GM12878 (cell line): ENCODE measurements at regions not wholly inside any gene's neighbourhood (a gene's known extent, or its start where the extent isn't known, plus 50 kb on each side); places are given as distances from the start of the nearest gene placed in this dataset.

Source experiments
- ATAC-seq: fragments of 200-7000 bp; cut with Tn5 transposase; 3 replicates; pipeline ENCODE4 v1.9.1; 2020; ENCODE audit warnings: mild to moderate bottlenecking, moderate library complexity
- BruUV-seq: library from RNA; stranded (reverse); fragments of 400-500 nt; replicated peaks from 2 replicates; lab custom pipeline; 2021; lab: Mats Ljungman, UMichigan
- CTCF ChIA-PET: fragments of 300-600 bp; sonication (Branson Sonifier 250); formaldehyde crosslinking; extraction: SDS; loops from one replicate; lab custom pipeline; 2021; ENCODE audit warnings: inconsistent platforms; lab: Yijun Ruan, JAX
- POLR2A ChIA-PET: fragments of 350-600 bp; formaldehyde crosslinking; extraction: SDS; loops from one replicate; lab custom pipeline; 2021; ENCODE audit warnings: inconsistent platforms; lab: Charles Lee
- RAD21 ChIA-PET: fragments of 300-600 bp; sonication (Branson Sonifier 250); formaldehyde crosslinking; loops from one replicate; lab custom pipeline; 2023; ENCODE audit warnings: antibody characterized with exemption; ENCODE audit not compliant: unreplicated experiment; lab: Charles Lee
- SMC1A ChIA-PET: fragments of 300-600 bp; sonication (Branson Sonifier 250); formaldehyde crosslinking; loops from one replicate; lab custom pipeline; 2023; ENCODE audit not compliant: unreplicated experiment, uncharacterized antibody; lab: Charles Lee
- DNase-seq: peaks from one replicate; pipeline ENCODE4 v3.0.0-alpha.2; 2011; ENCODE audit warnings: low read depth, low spot score
- FAIRE-seq: peaks from 3 replicates; lab custom pipeline; 2011; peaks lifted over from hg19 to GRCh38; lab: Jason Lieb, UNC
- H2AFZ ChIP-seq: 2 replicates; pipeline ENCODE4 v1.6.0; 2011; ENCODE audit warnings: low read depth, low read length, control low read depth; ENCODE audit not compliant: control insufficient read depth
- H3K27ac ChIP-seq: 2 replicates; pipeline ENCODE4 v1.5.1; 2011; ENCODE audit warnings: control low read depth; ENCODE audit not compliant: control insufficient read depth, insufficient read depth
- H3K27me3 ChIP-seq, 2 experiments: replicated peaks in 1 of 2; 2 replicates each; pipeline versions ENCODE4 v1.6.0 to v1.6.1; 2011; ENCODE audit warnings: low read length in 1 of 2; ENCODE audit not compliant: control insufficient read depth in 2 of 2, insufficient read depth in 2 of 2
- H3K36me3 ChIP-seq, 2 experiments: 2 replicates each; pipeline ENCODE4 v1.5.1; 2011; ENCODE audit warnings: low read length in 1 of 2; ENCODE audit not compliant: control insufficient read depth in 2 of 2, insufficient read depth in 2 of 2
- H3K4me1 ChIP-seq: 2 replicates; pipeline ENCODE4 v1.6.1; 2011; ENCODE audit warnings: mild to moderate bottlenecking, low read length, moderate library complexity, mixed read lengths; ENCODE audit not compliant: control insufficient read depth, insufficient read depth
- H3K4me2 ChIP-seq: 2 replicates; pipeline ENCODE4 v1.6.0; 2011; ENCODE audit warnings: control low read depth; ENCODE audit not compliant: control insufficient read depth, insufficient read depth
- H3K4me3 ChIP-seq: fragments of 200-600 bp; sonication (generic); 2 replicates; pipeline ENCODE4 v1.5.1; 2016
- H3K79me2 ChIP-seq: 2 replicates; pipeline ENCODE4 v1.6.0; 2011; ENCODE audit warnings: low read length; ENCODE audit not compliant: control insufficient read depth, insufficient read depth
- H3K9ac ChIP-seq: 2 replicates; pipeline ENCODE4 v1.8.0; 2011; ENCODE audit warnings: low read length, control low read depth, mixed read lengths; ENCODE audit not compliant: control insufficient read depth, insufficient read depth
- H3K9me3 ChIP-seq: replicated peaks from 3 replicates; pipeline ENCODE4 v1.5.1; 2011; ENCODE audit warnings: mild to moderate bottlenecking, low read length; ENCODE audit not compliant: control insufficient read depth, insufficient read depth
- H4K20me1 ChIP-seq: 2 replicates; pipeline ENCODE4 v1.6.0; 2011; ENCODE audit not compliant: control insufficient read depth, insufficient read depth
- BCL11A ChIP-seq: IDR thresholded peaks from 2 replicates; pipeline ENCODE4 v1.6.1; 2011; ENCODE audit warnings: low read depth, low read length
- CUX1 ChIP-seq: IDR thresholded peaks from 2 replicates; pipeline ENCODE4 v1.6.1; 2012; ENCODE audit warnings: improper control_type of control experiment, low read depth, low read length; ENCODE audit not compliant: insufficient replicate concordance
- EED ChIP-seq: sonication (generic); IDR thresholded peaks from 2 replicates; pipeline ENCODE4 v1.6.1; 2016; ENCODE audit warnings: antibody characterized with exemption, low read depth
- ELK1 ChIP-seq: IDR thresholded peaks from 2 replicates; pipeline ENCODE4 v1.6.1; 2012; ENCODE audit warnings: low read depth, low read length, improper control_type of control experiment
- EZH2 ChIP-seq: IDR thresholded peaks from 2 replicates; pipeline ENCODE4 v1.6.1; 2012; ENCODE audit warnings: low read depth, mild to moderate bottlenecking, control low read depth, inconsistent platforms, low read length, borderline replicate concordance; ENCODE audit not compliant: control insufficient read depth
- KDM1A ChIP-seq: fragments of 200-600 bp; sonication (generic); IDR thresholded peaks from 2 replicates; pipeline ENCODE4 v1.6.1; 2016; ENCODE audit warnings: borderline replicate concordance
- MXI1 ChIP-seq: fragments of 150-350 bp; IDR thresholded peaks from 2 replicates; pipeline ENCODE4 v1.6.1; 2011; ENCODE audit warnings: low read depth, mild to moderate bottlenecking, inconsistent platforms, low read length, improper control_type of control experiment
- NFXL1 ChIP-seq: fragments of 450-650 bp; IDR thresholded peaks from 2 replicates; pipeline ENCODE4 v1.6.1; 2017; ENCODE audit warnings: antibody characterized with exemption, mild to moderate bottlenecking, borderline replicate concordance
- SIX5 ChIP-seq: IDR thresholded peaks from 2 replicates; pipeline ENCODE4 v1.6.1; 2011; ENCODE audit warnings: mild to moderate bottlenecking, low read depth, low read length, moderate library complexity; ENCODE audit not compliant: severe bottlenecking
- SP1 ChIP-seq: IDR thresholded peaks from one replicate; pipeline ENCODE4 v1.6.1; 2011; ENCODE audit warnings: low read depth, low read length
- SRF ChIP-seq, 2 experiments: IDR thresholded peaks; 2 replicates each; pipeline ENCODE4 v1.6.1; 2011; ENCODE audit warnings: low read depth in 2 of 2, low read length in 2 of 2, mild to moderate bottlenecking in 1 of 2, moderate library complexity in 1 of 2
- TCF7 ChIP-seq: IDR thresholded peaks from 2 replicates; pipeline ENCODE4 v1.6.1; 2014; ENCODE audit warnings: antibody characterized with exemption, borderline replicate concordance
- WGBS: methylation state at CpG from one replicate; pipeline ENCODE4 v1.1.6; 2016; ENCODE audit warnings: low lambda C conversion rate; ENCODE audit not compliant: insufficient replicate concordance, insufficient coverage; ENCODE audit errors: missing lambda C conversion rate; 5-methylcytosine and 5-hydroxymethylcytosine counted together
- in situ Hi-C: fragments of 300-500 bp; cut with MboI; formaldehyde crosslinking; loops from 9 replicates; pipeline ENCODE4 v1.14.3; 2018; ENCODE audit warnings: mixed read lengths
- intact Hi-C: fragments of 100-400 bp; cut with micrococcal nuclease; formaldehyde crosslinking; loops from one replicate; pipeline ENCODE4 v1.14.2; 2022; ENCODE audit not compliant: unreplicated experiment
- TF ChIP-seq, protein P1 (sequence below): IDR thresholded peaks from 2 replicates; pipeline ENCODE4 v1.6.1; 2011; ENCODE audit warnings: borderline replicate concordance, low read depth, mild to moderate bottlenecking, moderate library complexity, low read length; ENCODE audit not compliant: insufficient read depth, poor library complexity, severe bottlenecking

GRCh38 chr1:189654906-189655305 is 822.8 kb downstream of the BRINP3 start (continued):
- TF ChIP-seq CUX1 (no peak), NFXL1 (no peak)

DNA sequence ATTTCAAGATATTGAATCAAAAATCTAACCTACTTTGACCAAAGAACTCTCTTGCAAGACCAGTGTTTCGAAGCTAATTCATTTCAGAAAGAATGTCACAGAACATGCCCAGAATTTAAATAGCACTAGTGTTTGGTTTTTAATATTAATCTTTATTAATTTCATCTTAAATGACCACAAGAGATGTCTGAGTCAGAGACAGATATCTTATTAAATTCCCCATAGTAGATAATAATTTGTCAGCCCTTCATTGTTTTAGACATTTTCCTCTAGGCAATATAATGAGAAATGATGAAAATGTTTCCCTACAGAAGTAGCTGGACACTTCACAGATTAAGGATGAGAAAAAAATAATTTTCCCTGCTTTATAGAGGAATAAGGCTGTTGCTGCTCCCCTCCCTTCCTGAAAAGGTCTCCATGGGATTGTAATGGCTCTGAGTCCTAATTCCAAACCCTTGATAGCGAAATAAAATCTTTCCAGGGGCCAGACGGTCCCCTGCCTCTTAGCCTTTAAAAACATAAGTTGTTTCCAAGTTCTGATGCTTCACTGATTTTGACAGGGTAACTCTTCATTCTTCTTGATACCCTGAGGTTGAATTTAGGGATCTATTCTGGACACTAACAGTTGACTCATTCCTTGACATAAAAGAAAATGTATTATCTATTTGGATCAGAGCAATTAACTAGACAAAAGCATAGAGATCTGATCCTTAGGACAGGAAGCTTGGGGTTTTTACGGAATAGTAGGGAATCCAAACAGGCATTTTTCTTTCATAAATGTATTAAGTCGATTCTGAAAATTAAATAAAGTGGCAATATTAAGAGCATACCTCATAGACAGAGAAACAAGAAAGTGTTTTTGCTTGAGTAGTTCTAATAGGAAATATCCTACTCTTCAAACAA is 820.8 kb downstream of the BRINP3 start:
- no peak for FAIRE-seq
- no peak for TF ChIP-seq KDM1A
- no peak for TF ChIP-seq SP1
- TF ChIP-seq SIX5 = no peak
- no peak for TF ChIP-seq ELK1
- TF ChIP-seq MXI1 = no peak
- TF ChIP-seq EZH2 = no peak
- TF ChIP-seq, protein P1, sequence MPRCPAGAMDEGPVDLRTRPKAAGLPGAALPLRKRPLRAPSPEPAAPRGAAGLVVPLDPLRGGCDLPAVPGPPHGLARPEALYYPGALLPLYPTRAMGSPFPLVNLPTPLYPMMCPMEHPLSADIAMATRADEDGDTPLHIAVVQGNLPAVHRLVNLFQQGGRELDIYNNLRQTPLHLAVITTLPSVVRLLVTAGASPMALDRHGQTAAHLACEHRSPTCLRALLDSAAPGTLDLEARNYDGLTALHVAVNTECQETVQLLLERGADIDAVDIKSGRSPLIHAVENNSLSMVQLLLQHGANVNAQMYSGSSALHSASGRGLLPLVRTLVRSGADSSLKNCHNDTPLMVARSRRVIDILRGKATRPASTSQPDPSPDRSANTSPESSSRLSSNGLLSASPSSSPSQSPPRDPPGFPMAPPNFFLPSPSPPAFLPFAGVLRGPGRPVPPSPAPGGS = no peak
- TF ChIP-seq SRF (IDR thresholded peaks at IDR 0.05; ENCODE audit: low read depth in 2 of 2, low read length in 2 of 2) = no peak
- no peak for TF ChIP-seq EED
- TF ChIP-seq BCL11A = no peak
- no peak for TF ChIP-seq TCF7

More for the DNA sequence above, 820.8 kb downstream of the BRINP3 start:
- RAD21 ChIA-PET = no interaction called here
- intact Hi-C loops = no loop called here
- CTCF ChIA-PET = no interaction called here
- Histone ChIP-seq H3K4me1 (no peaks in the 10 kb centered on the region), H3K79me2 (no peaks in the 10 kb centered on the region), H4K20me1 (no peaks in the 10 kb centered on the region), H3K9ac (no peak overlapping the region), H3K4me3 (no peak overlapping the region), H3K36me3 (no peaks in the 10 kb centered on the region), H3K27ac (no peak overlapping the region), H3K4me2 (no peak overlapping the region), H2AFZ (no peak overlapping the region), H3K9me3 (no peaks in the 10 kb centered on the region), H3K27me3 (no peaks in the 10 kb centered on the region)
- in situ Hi-C loops = no loop called here
- ATAC-seq = no peak
- SMC1A ChIA-PET = no interaction called here
- POLR2A ChIA-PET = no interaction called here
- BruUV-seq = no TSS peak
- no peak for DNase-seq
- 8% methylated on average over 5 of the region's 5 CpGs for WGBS
